Gastrocnemius medialis (tissue), 4 donors: ENCODE measurements at regions not wholly inside any gene's neighbourhood (a gene's known extent, or its start where the extent isn't known, plus 50 kb on each side); places are given as distances from the start of the nearest gene placed in this dataset.

Experiments
- ATAC-seq, 2 donors: fragments of 150-250 bp; one replicate each; pipeline ENCODE4 v1.9.1; 2016
- DNase-seq, 2 donors: peaks; one replicate each; pipeline ENCODE4 v3.0.0-alpha.2; 2019
- H3K27ac ChIP-seq, 4 donors: fragments of 200-600 bp; sonication (generic); 1 replicate in 1 of 4; 2 replicates in 3 of 4; pipeline ENCODE4 v1.5.1; 2016 to 2018; ENCODE audit warnings: mild to moderate bottlenecking in 2 of 4, moderate library complexity in 1 of 4
- H3K27me3 ChIP-seq, 3 donors: fragments of 200-600 bp; sonication (generic) in 2 of 3; 1 replicate in 1 of 3; 2 replicates in 2 of 3; pipeline versions ENCODE4 v1.5.1 to v1.6.0; 2016 to 2019; ENCODE audit warnings: mild to moderate bottlenecking in 1 of 3, moderate library complexity in 1 of 3
- H3K36me3 ChIP-seq, 2 donors: fragments of 200-600 bp; sonication (generic) in 1 of 2; one replicate each; pipeline ENCODE4 v1.5.1; 2017 to 2018
- H3K4me1 ChIP-seq, 2 donors: fragments of 200-600 bp; sonication (generic) in 1 of 2; one replicate each; pipeline ENCODE4 v1.5.1; 2016 to 2017; ENCODE audit warnings: mild to moderate bottlenecking in 2 of 2
- H3K4me3 ChIP-seq, 4 donors: fragments of 200-600 bp; sonication (generic) in 3 of 4; 1 replicate in 1 of 4; 2 replicates in 3 of 4; pipeline ENCODE4 v1.5.1; 2016 to 2019; ENCODE audit warnings: mild to moderate bottlenecking in 2 of 4
- H3K9me3 ChIP-seq, 3 donors: fragments of 200-600 bp; sonication (generic) in 2 of 3; 1 replicate in 1 of 3; 2 replicates in 2 of 3; pipeline ENCODE4 v1.5.1; 2016 to 2019
- POLR2A ChIP-seq, 2 donors: fragments of 450-650 bp; IDR thresholded peaks; one replicate each; pipeline ENCODE4 v1.6.1; 2017; ENCODE audit warnings: antibody characterized with exemption in 2 of 2, mild to moderate bottlenecking in 2 of 2, moderate library complexity in 2 of 2
- in situ Hi-C, 4 donors: fragments of 200-750 bp; cut with MboI; loops; one replicate each; pipeline versions ENCODE4 v1.15.0 to v1.8.0; 2017; ENCODE audit warnings: low sequenced_read_pairs in 4 of 4
- intact Hi-C: fragments of 100-400 bp; cut with DNase I; formaldehyde crosslinking; loops from one replicate; pipeline ENCODE4 v1.15.1; 2023; ENCODE audit warnings: low total_unique reads
- TF ChIP-seq, protein P1 (sequence below), 5 experiments: fragments of 450-650 bp in 3 of 5; fragments of 200-600 bp in 2 of 5; sonication (generic) in 2 of 5; IDR thresholded peaks in 4 of 5; conservative IDR thresholded peaks in 1 of 5; 1 replicate in 4 of 5; 2 replicates in 1 of 5; pipeline ENCODE4 v1.5.1; 2016 to 2019; ENCODE audit warnings: antibody characterized with exemption in 5 of 5, mild to moderate bottlenecking in 3 of 5, moderate library complexity in 3 of 5

- H3K27ac ChIP-seq: no peak overlapping the region
- intact Hi-C loops: no loop called here
- H3K4me1 ChIP-seq: no peaks in the 10 kb centered on the region
- DNase-seq (no peak), ATAC-seq (no peak)
- no peaks in the 10 kb centered on the region for H3K36me3 ChIP-seq
- in situ Hi-C loops: no loop called here
- no peaks in the 10 kb centered on the region for H3K9me3 ChIP-seq
- TF ChIP-seq, protein P1, sequence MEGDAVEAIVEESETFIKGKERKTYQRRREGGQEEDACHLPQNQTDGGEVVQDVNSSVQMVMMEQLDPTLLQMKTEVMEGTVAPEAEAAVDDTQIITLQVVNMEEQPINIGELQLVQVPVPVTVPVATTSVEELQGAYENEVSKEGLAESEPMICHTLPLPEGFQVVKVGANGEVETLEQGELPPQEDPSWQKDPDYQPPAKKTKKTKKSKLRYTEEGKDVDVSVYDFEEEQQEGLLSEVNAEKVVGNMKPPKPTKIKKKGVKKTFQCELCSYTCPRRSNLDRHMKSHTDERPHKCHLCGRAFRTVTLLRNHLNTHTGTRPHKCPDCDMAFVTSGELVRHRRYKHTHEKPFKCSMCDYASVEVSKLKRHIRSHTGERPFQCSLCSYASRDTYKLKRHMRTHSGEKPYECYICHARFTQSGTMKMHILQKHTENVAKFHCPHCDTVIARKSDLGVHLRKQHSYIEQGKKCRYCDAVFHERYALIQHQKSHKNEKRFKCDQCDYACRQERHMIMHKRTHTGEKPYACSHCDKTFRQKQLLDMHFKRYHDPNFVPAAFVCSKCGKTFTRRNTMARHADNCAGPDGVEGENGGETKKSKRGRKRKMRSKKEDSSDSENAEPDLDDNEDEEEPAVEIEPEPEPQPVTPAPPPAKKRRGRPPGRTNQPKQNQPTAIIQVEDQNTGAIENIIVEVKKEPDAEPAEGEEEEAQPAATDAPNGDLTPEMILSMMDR (IDR thresholded peaks at IDR 0.05 in 4 of 5, conservative IDR thresholded peaks at IDR 0.05 in 1 of 5): no peak
- no peak for TF ChIP-seq POLR2A (IDR thresholded peaks at IDR 0.05)
- H3K27me3 ChIP-seq: no peaks in the 10 kb centered on the region
- H3K4me3 ChIP-seq: no peak overlapping the region
These were observed 831.0 kb upstream of the ACVR2A start for GRCh38 chr2:147013696-147014392.

- H3K27ac ChIP-seq: no peak overlapping the region
- H3K36me3 ChIP-seq: no peaks in the 10 kb centered on the region
- no peak for TF ChIP-seq POLR2A (IDR thresholded peaks at IDR 0.05)
- TF ChIP-seq, protein P1 (IDR thresholded peaks at IDR 0.05 in 4 of 5, conservative IDR thresholded peaks at IDR 0.05 in 1 of 5): no peak
- no peak overlapping the region for H3K4me3 ChIP-seq
- H3K4me1 ChIP-seq: peaks cover 0 to 2% of the 10 kb centered on the region in 2 donors
- no peaks in the 10 kb centered on the region for H3K27me3 ChIP-seq
- in situ Hi-C loops: no loop called here
- intact Hi-C loops: no loop called here
- DNase-seq (no peak), ATAC-seq (no peak)
- no peaks in the 10 kb centered on the region for H3K9me3 ChIP-seq
These were observed 836.3 kb upstream of the ACVR2A start for GRCh38 chr2:147008481-147008880.

- H3K36me3 ChIP-seq: no peaks in the 10 kb centered on the region
- DNase-seq (peak in 1 of 2 donors; percentile 12), ATAC-seq (peak in 1 of 2 donors; percentile 30)
- TF ChIP-seq POLR2A (IDR thresholded peaks at IDR 0.05): no peak
- TF ChIP-seq, protein P1 (IDR thresholded peaks at IDR 0.05 in 4 of 5, conservative IDR thresholded peaks at IDR 0.05 in 1 of 5): no peak
- no peaks in the 10 kb centered on the region for H3K27me3 ChIP-seq
- in situ Hi-C loops (no loop called here), intact Hi-C loops (no loop called here)
- H3K9me3 ChIP-seq: no peaks in the 10 kb centered on the region
- peaks cover 0 to 2% of the 10 kb centered on the region in 2 donors for H3K4me1 ChIP-seq
- no peak overlapping the region for H3K27ac ChIP-seq
- no peak overlapping the region for H3K4me3 ChIP-seq
These were observed 838.1 kb upstream of the ACVR2A start for GRCh38 chr2:147006736-147007141.

DNA sequence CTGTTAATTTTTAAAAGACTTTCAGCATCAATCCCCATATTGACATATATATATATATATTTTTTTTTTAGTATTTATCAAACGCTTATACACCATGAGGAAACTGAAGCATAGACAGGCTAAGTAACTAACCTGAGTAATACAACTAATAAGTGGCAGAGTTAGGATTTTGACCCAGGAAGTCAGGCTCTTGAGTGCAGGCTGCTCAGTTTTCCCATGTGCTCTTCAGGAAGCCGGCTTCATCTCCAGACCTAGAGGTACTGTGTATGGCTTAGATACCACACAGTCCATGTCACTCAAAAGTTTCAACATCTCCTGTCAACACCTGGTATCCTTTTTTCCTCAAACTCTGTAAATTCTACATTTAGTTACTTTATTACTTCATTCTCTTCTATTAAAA is 841.7 kb upstream of the ACVR2A start:
- ATAC-seq (no peak), DNase-seq (no peak)
- in situ Hi-C loops (no loop called here), intact Hi-C loops (no loop called here)
- no peak for TF ChIP-seq POLR2A (IDR thresholded peaks at IDR 0.05)
- TF ChIP-seq, protein P1 (IDR thresholded peaks at IDR 0.05 in 4 of 5, conservative IDR thresholded peaks at IDR 0.05 in 1 of 5): no peak
- H3K9me3 ChIP-seq: no peaks in the 10 kb centered on the region
- H3K4me1 ChIP-seq: no peaks in the 10 kb centered on the region
- H3K36me3 ChIP-seq: no peaks in the 10 kb centered on the region
- H3K27ac ChIP-seq: no peak overlapping the region
- no peak overlapping the region for H3K4me3 ChIP-seq
- no peaks in the 10 kb centered on the region for H3K27me3 ChIP-seq

GRCh38 chr2:147002256-147002655 is 842.6 kb upstream of the ACVR2A start:
- Histone ChIP-seq H3K4me3 (no peak overlapping the region), H3K9me3 (no peaks in the 10 kb centered on the region), H3K27ac (no peak overlapping the region), H3K36me3 (no peaks in the 10 kb centered on the region), H3K27me3 (no peaks in the 10 kb centered on the region), H3K4me1 (no peaks in the 10 kb centered on the region)
- intact Hi-C loops: no loop called here
- no peak for DNase-seq
- no peak for ATAC-seq
- TF ChIP-seq, protein P1 (IDR thresholded peaks at IDR 0.05 in 4 of 5, conservative IDR thresholded peaks at IDR 0.05 in 1 of 5): no peak
- TF ChIP-seq POLR2A (IDR thresholded peaks at IDR 0.05): no peak
- in situ Hi-C loops: no loop called here
